LNCaP clone FGC (cell line): ENCODE measurements at regions not wholly inside any gene's neighbourhood (a gene's known extent, or its start where the extent isn't known, plus 50 kb on each side); places are given as distances from the start of the nearest gene placed in this dataset.
"Not testable (repeated sequence)": the region's sequence is repeated elsewhere in the genome, so short reads cannot be mapped to it uniquely, and the experiment has no call there.

Source experiments
- DNase-seq: peaks from one replicate; pipeline ENCODE4 v3.0.0-alpha.2; 2011; ENCODE audit warnings: low read depth
- H3K4me3 ChIP-seq: 2 replicates; pipeline ENCODE4 v1.5.1; 2011; ENCODE audit warnings: mild to moderate bottlenecking, low read depth, low read length, control low read depth
- CTCF ChIP-seq: IDR thresholded peaks from 2 replicates; pipeline ENCODE4 v1.5.1; 2012; ENCODE audit warnings: mild to moderate bottlenecking; ENCODE audit not compliant: control insufficient read depth, insufficient read depth; ENCODE audit errors: extremely low read depth

- TF ChIP-seq CTCF = no peak
- H3K4me3 ChIP-seq = no peak overlapping the region
- no peak for DNase-seq
Measured at GRCh38 chr1:243962541-243962940, 88.5 kb upstream of the ZBTB18 start.

- no peak for DNase-seq
- no peak for TF ChIP-seq CTCF
- H3K4me3 ChIP-seq = no peak overlapping the region
Measured at GRCh38 chr1:243959998-243960397, 91.1 kb upstream of the ZBTB18 start.

GRCh38 chr1:243957141-243957540 is 93.9 kb upstream of the ZBTB18 start:
- TF ChIP-seq CTCF = no peak
- DNase-seq = no peak
- no peak overlapping the region for H3K4me3 ChIP-seq

GRCh38 chr1:243956450-243956849 is 94.6 kb upstream of the ZBTB18 start:
- no peak for TF ChIP-seq CTCF
- H3K4me3 ChIP-seq = no peak overlapping the region
- no peak for DNase-seq

- not testable (repeated sequence) for H3K4me3 ChIP-seq, DNase-seq
Measured at GRCh38 chr1:243951207-243951606, 99.9 kb upstream of the ZBTB18 start.

GRCh38 chr1:243950166-243950565 is 100.1 kb upstream of the AKT3 start:
- no peak for DNase-seq
- no peak for TF ChIP-seq CTCF
- H3K4me3 ChIP-seq = no peak overlapping the region

- H3K4me3 ChIP-seq = no peak overlapping the region
- no peak for DNase-seq
- TF ChIP-seq CTCF = no peak
Measured at GRCh38 chr1:243946946-243947345, 96.9 kb upstream of the AKT3 start.

- H3K4me3 ChIP-seq = no peak overlapping the region
- DNase-seq = no peak
- no peak for TF ChIP-seq CTCF
Measured at GRCh38 chr1:243946253-243946652, 96.2 kb upstream of the AKT3 start.
